Calu3 (cell line): ENCODE measurements at regions not wholly inside any gene's neighbourhood (a gene's known extent, or its start where the extent isn't known, plus 50 kb on each side); places are given as distances from the start of the nearest gene placed in this dataset.

Experiments used
- BruUV-seq: library from RNA; stranded (reverse); fragments of 400-500 nt; replicated peaks from 2 replicates; lab custom pipeline; 2021; lab: Mats Ljungman, UMichigan
- CTCF ChIA-PET: fragments of 300-600 bp; sonication (Branson Sonifier 250); formaldehyde crosslinking; loops from one replicate; lab custom pipeline; 2022; ENCODE audit warnings: antibody characterized with exemption; lab: Charles Lee
- DNase-seq: peaks from one replicate; pipeline ENCODE4 v3.0.0; 2022
- H3K27ac Mint-ChIP-seq: one replicate; pipeline ENCODE4 v1.8.0; 2022; ENCODE audit warnings: mixed read lengths; ENCODE audit not compliant: unreplicated experiment
- H3K27me3 Mint-ChIP-seq: one replicate; pipeline ENCODE4 v1.8.0; 2022; ENCODE audit warnings: mixed read lengths; ENCODE audit not compliant: unreplicated experiment
- H3K36me3 Mint-ChIP-seq: one replicate; pipeline ENCODE4 v1.8.0; 2022; ENCODE audit warnings: mild to moderate bottlenecking, moderate library complexity, mixed read lengths; ENCODE audit not compliant: insufficient read depth, unreplicated experiment
- H3K4me1 Mint-ChIP-seq: one replicate; pipeline ENCODE4 v1.8.0; 2022; ENCODE audit warnings: mild to moderate bottlenecking, low read depth, mixed read lengths; ENCODE audit not compliant: unreplicated experiment
- H3K4me3 Mint-ChIP-seq: one replicate; pipeline ENCODE4 v1.8.0; 2022; ENCODE audit warnings: mild to moderate bottlenecking, low read depth, moderate library complexity, mixed read lengths; ENCODE audit not compliant: unreplicated experiment
- H3K9me3 Mint-ChIP-seq: one replicate; pipeline ENCODE4 v1.8.0; 2022; ENCODE audit warnings: low read depth, mixed read lengths; ENCODE audit not compliant: unreplicated experiment
- CTCF ChIP-seq: fragments of 200-600 bp; IDR thresholded peaks from one replicate; pipeline ENCODE4 v1.8.0; 2022; ENCODE audit warnings: antibody characterized with exemption; ENCODE audit not compliant: unreplicated experiment
- intact Hi-C: fragments of 100-400 bp; cut with micrococcal nuclease; formaldehyde crosslinking; loops from one replicate; pipeline ENCODE4 v1.10.0; 2022; ENCODE audit not compliant: unreplicated experiment

GRCh38 chr18:10365901-10366300, 88.5 kb upstream of the APCDD1 start:
- CTCF ChIA-PET, result no interaction called here
- Mint-ChIP-seq H3K9me3 (no peaks in the 10 kb centered on the region), H3K27ac (no peak overlapping the region), H3K4me3 (no peak overlapping the region), H3K36me3 (no peaks in the 10 kb centered on the region), H3K4me1 (no peaks in the 10 kb centered on the region), H3K27me3 (peaks cover 59% of the 10 kb centered on the region)
- intact Hi-C loops, result no loop called here
- no peak for TF ChIP-seq CTCF
- BruUV-seq, result no TSS peak
- DNase-seq, result no peak

- TF ChIP-seq CTCF, result no peak
- CTCF ChIA-PET, result interaction anchor here (0.6 kb wide), 1 partner anchor 265 kb away, joined by 3 read pairs; no protein-coding TSS in a partner anchor
- H3K4me3 Mint-ChIP-seq, result no peak overlapping the region
- intact Hi-C loops, result no loop called here
- no peaks in the 10 kb centered on the region for H3K36me3 Mint-ChIP-seq
- no peak overlapping the region for H3K27ac Mint-ChIP-seq
- no peak for DNase-seq
- H3K9me3 Mint-ChIP-seq, result no peaks in the 10 kb centered on the region
- H3K27me3 Mint-ChIP-seq, result peaks cover 70% of the 10 kb centered on the region
- no peaks in the 10 kb centered on the region for H3K4me1 Mint-ChIP-seq
- BruUV-seq, result no TSS peak
Observed at GRCh38 chr18:10367836-10368235, 86.6 kb upstream of the APCDD1 start.

GRCh38 chr18:10368456-10369453, 85.7 kb upstream of the APCDD1 start:
- Mint-ChIP-seq H3K27me3 (peaks cover 79% of the 10 kb centered on the region), H3K4me1 (no peaks in the 10 kb centered on the region), H3K27ac (no peak overlapping the region), H3K36me3 (no peaks in the 10 kb centered on the region), H3K9me3 (no peaks in the 10 kb centered on the region), H3K4me3 (no peak overlapping the region)
- BruUV-seq, result no TSS peak
- intact Hi-C loops, result no loop called here
- CTCF ChIA-PET, result interaction anchor here (0.6 to 0.7 kb wide), 2 partner anchors 266 to 670 kb away, joined by 3 read pairs; no protein-coding TSS in a partner anchor
- no peak for DNase-seq
- TF ChIP-seq CTCF, result no peak

GRCh38 chr18:10370716-10371115, 83.7 kb upstream of the APCDD1 start:
- TF ChIP-seq CTCF, result no peak
- H3K9me3 Mint-ChIP-seq, result no peaks in the 10 kb centered on the region
- H3K4me1 Mint-ChIP-seq, result no peaks in the 10 kb centered on the region
- no peak for DNase-seq
- no peaks in the 10 kb centered on the region for H3K36me3 Mint-ChIP-seq
- CTCF ChIA-PET, result no interaction called here
- BruUV-seq, result no TSS peak
- H3K4me3 Mint-ChIP-seq, result no peak overlapping the region
- peaks cover 71% of the 10 kb centered on the region for H3K27me3 Mint-ChIP-seq
- no peak overlapping the region for H3K27ac Mint-ChIP-seq
- intact Hi-C loops, result no loop called here
